Upper lobe of left lung (tissue), 4 donors: ENCODE measurements at regions not wholly inside any gene's neighbourhood (a gene's known extent, or its start where the extent isn't known, plus 50 kb on each side); places are given as distances from the start of the nearest gene placed in this dataset.

Experiments used
- POLR2A ChIP-seq, 4 donors: fragments of 450-650 bp; IDR thresholded peaks; one replicate each; pipeline ENCODE4 v1.5.1; 2016 to 2017; ENCODE audit warnings: antibody characterized with exemption in 4 of 4, mild to moderate bottlenecking in 2 of 4
- POLR2AphosphoS5 ChIP-seq, 2 donors: sonication (generic); formaldehyde crosslinking; IDR thresholded peaks; one replicate each; pipeline ENCODE4 v1.5.1; 2017; ENCODE audit warnings: antibody characterized with exemption in 2 of 2
- TF ChIP-seq, protein P1 (sequence below), 6 experiments: fragments of 450-650 bp in 4 of 6; fragments of 200-600 bp in 2 of 6; sonication (generic) in 2 of 6; IDR thresholded peaks; one replicate each; pipeline ENCODE4 v1.5.1; 2016 to 2019; ENCODE audit warnings: antibody characterized with exemption in 6 of 6

DNA sequence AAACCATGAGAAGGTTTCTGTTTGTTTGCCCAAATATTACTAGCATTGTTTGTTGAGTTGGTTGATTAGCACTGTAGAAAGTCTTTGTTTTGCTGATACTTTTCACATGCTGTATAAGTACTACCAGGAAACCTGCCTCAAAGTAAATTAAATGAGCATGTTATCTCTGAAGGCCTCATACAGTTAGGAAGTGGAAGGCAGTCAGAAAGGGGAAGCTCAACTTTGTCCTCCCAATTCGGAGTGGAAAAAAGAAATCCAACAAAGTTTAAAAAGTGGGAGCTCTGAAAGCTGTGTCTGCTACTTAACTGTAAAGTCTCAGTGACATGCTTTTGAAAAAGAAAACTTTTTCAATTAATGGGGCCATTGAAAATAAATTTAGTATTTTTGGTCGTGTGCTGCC lies 188.3 kb upstream of the BLID start:
- TF ChIP-seq, protein P1, sequence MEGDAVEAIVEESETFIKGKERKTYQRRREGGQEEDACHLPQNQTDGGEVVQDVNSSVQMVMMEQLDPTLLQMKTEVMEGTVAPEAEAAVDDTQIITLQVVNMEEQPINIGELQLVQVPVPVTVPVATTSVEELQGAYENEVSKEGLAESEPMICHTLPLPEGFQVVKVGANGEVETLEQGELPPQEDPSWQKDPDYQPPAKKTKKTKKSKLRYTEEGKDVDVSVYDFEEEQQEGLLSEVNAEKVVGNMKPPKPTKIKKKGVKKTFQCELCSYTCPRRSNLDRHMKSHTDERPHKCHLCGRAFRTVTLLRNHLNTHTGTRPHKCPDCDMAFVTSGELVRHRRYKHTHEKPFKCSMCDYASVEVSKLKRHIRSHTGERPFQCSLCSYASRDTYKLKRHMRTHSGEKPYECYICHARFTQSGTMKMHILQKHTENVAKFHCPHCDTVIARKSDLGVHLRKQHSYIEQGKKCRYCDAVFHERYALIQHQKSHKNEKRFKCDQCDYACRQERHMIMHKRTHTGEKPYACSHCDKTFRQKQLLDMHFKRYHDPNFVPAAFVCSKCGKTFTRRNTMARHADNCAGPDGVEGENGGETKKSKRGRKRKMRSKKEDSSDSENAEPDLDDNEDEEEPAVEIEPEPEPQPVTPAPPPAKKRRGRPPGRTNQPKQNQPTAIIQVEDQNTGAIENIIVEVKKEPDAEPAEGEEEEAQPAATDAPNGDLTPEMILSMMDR (IDR thresholded peaks at IDR 0.05) = no peak
- TF ChIP-seq POLR2A (IDR thresholded peaks at IDR 0.05) (no peak), POLR2AphosphoS5 (IDR thresholded peaks at IDR 0.05) (no peak)
